ENCODE measurements at regions not wholly inside any gene's neighbourhood (a gene's known extent, or its start where the extent isn't known, plus 50 kb on each side); places are given as distances from the start of the nearest gene placed in this dataset.

DNA sequence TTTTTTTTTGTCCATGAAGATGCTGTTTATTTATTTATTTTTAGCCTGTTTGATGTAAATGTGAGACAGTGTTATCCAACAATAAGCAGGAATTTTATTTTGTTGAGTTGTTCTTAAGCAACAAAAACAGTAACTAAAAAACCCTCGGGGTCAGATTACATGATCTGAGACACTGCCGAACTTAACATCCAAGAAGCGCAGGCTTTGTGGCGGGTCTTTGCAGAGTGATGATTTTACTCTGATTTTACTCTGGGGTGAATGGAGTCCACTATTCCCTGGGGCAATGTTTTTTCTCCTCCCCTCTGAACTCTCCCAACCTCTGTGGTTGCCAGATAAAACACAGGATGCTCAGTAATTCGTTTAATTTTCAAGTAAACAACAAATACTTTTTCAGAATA, 450.1 kb upstream of the B3GAT1 start (continued):
- TF ChIP-seq, protein P1, sequence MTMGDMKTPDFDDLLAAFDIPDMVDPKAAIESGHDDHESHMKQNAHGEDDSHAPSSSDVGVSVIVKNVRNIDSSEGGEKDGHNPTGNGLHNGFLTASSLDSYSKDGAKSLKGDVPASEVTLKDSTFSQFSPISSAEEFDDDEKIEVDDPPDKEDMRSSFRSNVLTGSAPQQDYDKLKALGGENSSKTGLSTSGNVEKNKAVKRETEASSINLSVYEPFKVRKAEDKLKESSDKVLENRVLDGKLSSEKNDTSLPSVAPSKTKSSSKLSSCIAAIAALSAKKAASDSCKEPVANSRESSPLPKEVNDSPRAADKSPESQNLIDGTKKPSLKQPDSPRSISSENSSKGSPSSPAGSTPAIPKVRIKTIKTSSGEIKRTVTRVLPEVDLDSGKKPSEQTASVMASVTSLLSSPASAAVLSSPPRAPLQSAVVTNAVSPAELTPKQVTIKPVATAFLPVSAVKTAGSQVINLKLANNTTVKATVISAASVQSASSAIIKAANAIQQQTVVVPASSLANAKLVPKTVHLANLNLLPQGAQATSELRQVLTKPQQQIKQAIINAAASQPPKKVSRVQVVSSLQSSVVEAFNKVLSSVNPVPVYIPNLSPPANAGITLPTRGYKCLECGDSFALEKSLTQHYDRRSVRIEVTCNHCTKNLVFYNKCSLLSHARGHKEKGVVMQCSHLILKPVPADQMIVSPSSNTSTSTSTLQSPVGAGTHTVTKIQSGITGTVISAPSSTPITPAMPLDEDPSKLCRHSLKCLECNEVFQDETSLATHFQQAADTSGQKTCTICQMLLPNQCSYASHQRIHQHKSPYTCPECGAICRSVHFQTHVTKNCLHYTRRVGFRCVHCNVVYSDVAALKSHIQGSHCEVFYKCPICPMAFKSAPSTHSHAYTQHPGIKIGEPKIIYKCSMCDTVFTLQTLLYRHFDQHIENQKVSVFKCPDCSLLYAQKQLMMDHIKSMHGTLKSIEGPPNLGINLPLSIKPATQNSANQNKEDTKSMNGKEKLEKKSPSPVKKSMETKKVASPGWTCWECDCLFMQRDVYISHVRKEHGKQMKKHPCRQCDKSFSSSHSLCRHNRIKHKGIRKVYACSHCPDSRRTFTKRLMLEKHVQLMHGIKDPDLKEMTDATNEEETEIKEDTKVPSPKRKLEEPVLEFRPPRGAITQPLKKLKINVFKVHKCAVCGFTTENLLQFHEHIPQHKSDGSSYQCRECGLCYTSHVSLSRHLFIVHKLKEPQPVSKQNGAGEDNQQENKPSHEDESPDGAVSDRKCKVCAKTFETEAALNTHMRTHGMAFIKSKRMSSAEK (CRISPR knock-in tag; IDR thresholded peaks at IDR 0.05; ENCODE audit: borderline replicate concordance), result no peak
- no peak for TF ChIP-seq ZNF121 (CRISPR knock-in tag; IDR thresholded peaks at IDR 0.05)
- TF ChIP-seq, protein P2, sequence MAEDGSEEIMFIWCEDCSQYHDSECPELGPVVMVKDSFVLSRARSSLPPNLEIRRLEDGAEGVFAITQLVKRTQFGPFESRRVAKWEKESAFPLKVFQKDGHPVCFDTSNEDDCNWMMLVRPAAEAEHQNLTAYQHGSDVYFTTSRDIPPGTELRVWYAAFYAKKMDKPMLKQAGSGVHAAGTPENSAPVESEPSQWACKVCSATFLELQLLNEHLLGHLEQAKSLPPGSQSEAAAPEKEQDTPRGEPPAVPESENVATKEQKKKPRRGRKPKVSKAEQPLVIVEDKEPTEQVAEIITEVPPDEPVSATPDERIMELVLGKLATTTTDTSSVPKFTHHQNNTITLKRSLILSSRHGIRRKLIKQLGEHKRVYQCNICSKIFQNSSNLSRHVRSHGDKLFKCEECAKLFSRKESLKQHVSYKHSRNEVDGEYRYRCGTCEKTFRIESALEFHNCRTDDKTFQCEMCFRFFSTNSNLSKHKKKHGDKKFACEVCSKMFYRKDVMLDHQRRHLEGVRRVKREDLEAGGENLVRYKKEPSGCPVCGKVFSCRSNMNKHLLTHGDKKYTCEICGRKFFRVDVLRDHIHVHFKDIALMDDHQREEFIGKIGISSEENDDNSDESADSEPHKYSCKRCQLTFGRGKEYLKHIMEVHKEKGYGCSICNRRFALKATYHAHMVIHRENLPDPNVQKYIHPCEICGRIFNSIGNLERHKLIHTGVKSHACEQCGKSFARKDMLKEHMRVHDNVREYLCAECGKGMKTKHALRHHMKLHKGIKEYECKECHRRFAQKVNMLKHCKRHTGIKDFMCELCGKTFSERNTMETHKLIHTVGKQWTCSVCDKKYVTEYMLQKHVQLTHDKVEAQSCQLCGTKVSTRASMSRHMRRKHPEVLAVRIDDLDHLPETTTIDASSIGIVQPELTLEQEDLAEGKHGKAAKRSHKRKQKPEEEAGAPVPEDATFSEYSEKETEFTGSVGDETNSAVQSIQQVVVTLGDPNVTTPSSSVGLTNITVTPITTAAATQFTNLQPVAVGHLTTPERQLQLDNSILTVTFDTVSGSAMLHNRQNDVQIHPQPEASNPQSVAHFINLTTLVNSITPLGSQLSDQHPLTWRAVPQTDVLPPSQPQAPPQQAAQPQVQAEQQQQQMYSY (CRISPR knock-in tag; IDR thresholded peaks at IDR 0.05), result no peak
- TF ChIP-seq, protein P3, sequence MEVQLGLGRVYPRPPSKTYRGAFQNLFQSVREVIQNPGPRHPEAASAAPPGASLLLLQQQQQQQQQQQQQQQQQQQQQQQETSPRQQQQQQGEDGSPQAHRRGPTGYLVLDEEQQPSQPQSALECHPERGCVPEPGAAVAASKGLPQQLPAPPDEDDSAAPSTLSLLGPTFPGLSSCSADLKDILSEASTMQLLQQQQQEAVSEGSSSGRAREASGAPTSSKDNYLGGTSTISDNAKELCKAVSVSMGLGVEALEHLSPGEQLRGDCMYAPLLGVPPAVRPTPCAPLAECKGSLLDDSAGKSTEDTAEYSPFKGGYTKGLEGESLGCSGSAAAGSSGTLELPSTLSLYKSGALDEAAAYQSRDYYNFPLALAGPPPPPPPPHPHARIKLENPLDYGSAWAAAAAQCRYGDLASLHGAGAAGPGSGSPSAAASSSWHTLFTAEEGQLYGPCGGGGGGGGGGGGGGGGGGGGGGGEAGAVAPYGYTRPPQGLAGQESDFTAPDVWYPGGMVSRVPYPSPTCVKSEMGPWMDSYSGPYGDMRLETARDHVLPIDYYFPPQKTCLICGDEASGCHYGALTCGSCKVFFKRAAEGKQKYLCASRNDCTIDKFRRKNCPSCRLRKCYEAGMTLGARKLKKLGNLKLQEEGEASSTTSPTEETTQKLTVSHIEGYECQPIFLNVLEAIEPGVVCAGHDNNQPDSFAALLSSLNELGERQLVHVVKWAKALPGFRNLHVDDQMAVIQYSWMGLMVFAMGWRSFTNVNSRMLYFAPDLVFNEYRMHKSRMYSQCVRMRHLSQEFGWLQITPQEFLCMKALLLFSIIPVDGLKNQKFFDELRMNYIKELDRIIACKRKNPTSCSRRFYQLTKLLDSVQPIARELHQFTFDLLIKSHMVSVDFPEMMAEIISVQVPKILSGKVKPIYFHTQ (CRISPR knock-in tag; IDR thresholded peaks at IDR 0.05), result no peak
- TF ChIP-seq, protein P4, sequence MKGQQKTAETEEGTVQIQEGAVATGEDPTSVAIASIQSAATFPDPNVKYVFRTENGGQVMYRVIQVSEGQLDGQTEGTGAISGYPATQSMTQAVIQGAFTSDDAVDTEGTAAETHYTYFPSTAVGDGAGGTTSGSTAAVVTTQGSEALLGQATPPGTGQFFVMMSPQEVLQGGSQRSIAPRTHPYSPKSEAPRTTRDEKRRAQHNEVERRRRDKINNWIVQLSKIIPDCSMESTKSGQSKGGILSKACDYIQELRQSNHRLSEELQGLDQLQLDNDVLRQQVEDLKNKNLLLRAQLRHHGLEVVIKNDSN (CRISPR knock-in tag; IDR thresholded peaks at IDR 0.05), result no peak
- no peak for TF ChIP-seq TCF7 (CRISPR knock-in tag; IDR thresholded peaks at IDR 0.05; ENCODE audit: low read depth)
- no peak for TF ChIP-seq ZNF396 (CRISPR knock-in tag; IDR thresholded peaks at IDR 0.05; ENCODE audit: borderline replicate concordance)
- no peak for TF ChIP-seq CBFB (CRISPR knock-in tag; IDR thresholded peaks at IDR 0.05; ENCODE audit: low read depth)

DNA sequence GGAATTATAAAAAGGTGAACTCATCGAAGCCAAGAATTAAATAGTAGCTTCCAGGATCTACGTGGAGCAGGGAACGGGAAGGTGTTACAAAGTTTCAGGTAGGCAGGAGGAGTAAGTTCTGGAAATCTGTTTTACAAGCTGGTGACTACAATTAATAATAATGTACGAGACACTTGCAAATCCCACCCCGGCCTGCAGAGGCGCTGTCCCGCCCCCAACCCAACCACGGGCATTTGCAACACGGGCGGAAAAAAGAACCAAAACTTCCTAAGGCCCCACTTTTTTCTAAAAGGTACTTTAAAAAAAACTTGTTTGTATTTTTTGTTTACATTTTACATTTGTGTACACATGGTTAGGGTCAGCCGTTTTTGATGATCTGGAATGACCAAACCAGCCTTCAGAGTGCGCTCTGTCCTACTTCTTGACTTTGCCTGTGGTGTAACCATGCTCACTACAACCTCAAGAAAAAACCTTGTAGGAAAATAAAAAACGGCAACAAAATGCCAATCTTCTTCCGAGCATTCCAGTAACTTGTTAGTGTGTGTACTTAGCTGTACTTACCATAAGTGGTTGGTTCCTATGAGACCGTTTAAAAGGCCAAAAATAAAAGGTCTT, 449.6 kb upstream of the B3GAT1 start:
- ATAC-seq, result no peak
- no peaks in the 10 kb centered on the region; the same call in none of the 2 replicates for H3K27me3 Mint-ChIP-seq (ENCODE audit: low read depth)
- DNase-seq (ENCODE audit: low spot score), result peak; percentile 40
- POLR2A ChIA-PET, result no interaction called here
- TF ChIP-seq CBFB (CRISPR knock-in tag; IDR thresholded peaks at IDR 0.05; ENCODE audit: low read depth) (no peak), ELF4 (CRISPR knock-in tag; IDR thresholded peaks at IDR 0.05; ENCODE audit: low read depth) (no peak), GRHL2 (CRISPR knock-in tag; IDR thresholded peaks at IDR 0.05; ENCODE audit: insufficient replicate concordance, severe bottlenecking) (no peak), TP53 (CRISPR knock-in tag; IDR thresholded peaks at IDR 0.05) (no peak)
- TF ChIP-seq, protein P5, sequence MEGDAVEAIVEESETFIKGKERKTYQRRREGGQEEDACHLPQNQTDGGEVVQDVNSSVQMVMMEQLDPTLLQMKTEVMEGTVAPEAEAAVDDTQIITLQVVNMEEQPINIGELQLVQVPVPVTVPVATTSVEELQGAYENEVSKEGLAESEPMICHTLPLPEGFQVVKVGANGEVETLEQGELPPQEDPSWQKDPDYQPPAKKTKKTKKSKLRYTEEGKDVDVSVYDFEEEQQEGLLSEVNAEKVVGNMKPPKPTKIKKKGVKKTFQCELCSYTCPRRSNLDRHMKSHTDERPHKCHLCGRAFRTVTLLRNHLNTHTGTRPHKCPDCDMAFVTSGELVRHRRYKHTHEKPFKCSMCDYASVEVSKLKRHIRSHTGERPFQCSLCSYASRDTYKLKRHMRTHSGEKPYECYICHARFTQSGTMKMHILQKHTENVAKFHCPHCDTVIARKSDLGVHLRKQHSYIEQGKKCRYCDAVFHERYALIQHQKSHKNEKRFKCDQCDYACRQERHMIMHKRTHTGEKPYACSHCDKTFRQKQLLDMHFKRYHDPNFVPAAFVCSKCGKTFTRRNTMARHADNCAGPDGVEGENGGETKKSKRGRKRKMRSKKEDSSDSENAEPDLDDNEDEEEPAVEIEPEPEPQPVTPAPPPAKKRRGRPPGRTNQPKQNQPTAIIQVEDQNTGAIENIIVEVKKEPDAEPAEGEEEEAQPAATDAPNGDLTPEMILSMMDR (IDR thresholded peaks at IDR 0.05), result peak; percentile 42; the same call in 1 of the 2 replicates
- no peak overlapping the region for H3K4me3 Mint-ChIP-seq
- no peaks in the 10 kb centered on the region for H3K36me3 Mint-ChIP-seq
- no peak overlapping the region for H3K27ac Mint-ChIP-seq
- CTCF ChIA-PET, result interaction anchor here (0.6 to 0.7 kb wide), 2 partner anchors 10 to 166 kb away, joined by 3 to 5 read pairs; no protein-coding TSS in a partner anchor
- H3K4me1 Mint-ChIP-seq, result peaks cover 6% of the 10 kb centered on the region; the same call in 1 of the 2 replicates
- H3K9me3 Mint-ChIP-seq, result peaks cover 9% of the 10 kb centered on the region

Data from WTC11 (cell line).